ENCODE measurements at regions not wholly inside any gene's neighbourhood (a gene's known extent, or its start where the extent isn't known, plus 50 kb on each side); places are given as distances from the start of the nearest gene placed in this dataset.

DNA sequence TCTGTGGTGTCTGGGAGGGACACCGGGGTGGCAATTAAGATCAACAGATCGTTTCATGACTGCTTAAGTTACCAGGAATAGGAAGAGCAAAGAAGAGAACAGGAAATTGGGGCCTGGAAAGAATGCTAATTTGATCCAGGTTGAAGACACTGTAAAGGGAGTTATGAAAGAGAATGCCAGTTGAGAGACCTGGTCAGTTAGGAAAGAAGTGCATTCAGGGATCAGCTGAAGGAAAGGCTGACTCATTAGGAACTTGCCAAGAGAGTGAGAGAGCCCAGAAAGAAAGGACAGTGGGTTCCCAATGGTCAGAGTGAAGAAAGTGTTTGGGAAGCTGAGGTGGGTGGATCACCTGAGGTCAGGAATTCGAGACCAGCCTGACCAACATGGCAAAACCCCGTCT lies 119.6 kb downstream of the UBE2U start:
- TF ChIP-seq TAF1 (IDR thresholded peaks at IDR 0.05; ENCODE audit: borderline replicate concordance, insufficient read depth, low read length), result no peak
- TF ChIP-seq POLR2AphosphoS5 (IDR thresholded peaks at IDR 0.05; ENCODE audit: low read depth, low read length), result no peak
- no peak for TF ChIP-seq SIN3A (IDR thresholded peaks at IDR 0.05; ENCODE audit: borderline replicate concordance, insufficient read depth, low read length)
